ENCODE measurements at regions not wholly inside any gene's neighbourhood (a gene's known extent, or its start where the extent isn't known, plus 50 kb on each side); places are given as distances from the start of the nearest gene placed in this dataset.

GRCh38 chr2:81647715-81648230 is 1343.2 kb upstream of the LRRTM1 start:
- TF ChIP-seq GATA2 (IDR thresholded peaks at IDR 0.05; ENCODE audit: low read depth, low read length) (no peak), GATA3 (IDR thresholded peaks at IDR 0.05; ENCODE audit: low read depth, low read length) (no peak)

Measured in SH-SY5Y (cell line).